ENCODE measurements at regions not wholly inside any gene's neighbourhood (a gene's known extent, or its start where the extent isn't known, plus 50 kb on each side); places are given as distances from the start of the nearest gene placed in this dataset.
A peak's percentile ranks its signal among the peaks of the same experiment; 100 is the strongest.

DNA sequence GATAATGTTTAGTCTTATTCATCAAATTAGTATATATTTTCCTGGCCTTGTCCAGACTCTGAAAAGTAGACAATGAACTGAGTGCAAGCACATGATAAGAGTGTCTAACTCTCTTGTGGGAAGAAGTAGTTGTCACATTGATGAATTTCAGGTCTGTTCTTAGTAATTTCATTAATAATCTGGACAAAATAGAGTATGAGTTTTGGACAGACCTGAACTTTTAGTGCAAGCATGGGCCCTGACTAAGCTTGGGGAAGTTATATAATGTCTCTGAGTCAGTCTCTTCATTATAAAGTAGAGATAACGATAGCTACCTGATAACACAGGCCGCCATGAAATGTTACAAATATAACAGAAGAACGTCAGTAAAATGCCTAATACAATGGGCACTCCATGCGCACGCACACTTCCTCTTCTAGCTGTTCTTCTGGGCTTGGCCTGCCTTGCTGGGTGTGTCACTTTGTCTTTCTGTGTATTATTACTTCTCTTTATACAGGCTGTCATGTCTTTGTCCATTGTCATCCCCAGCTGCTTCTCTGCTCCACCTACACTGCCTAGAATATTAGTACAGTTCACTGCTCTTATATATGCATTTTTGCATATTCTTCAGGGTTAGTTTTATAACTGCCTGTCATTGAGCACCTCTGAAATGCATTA, 129.1 kb upstream of the HTR2A start:
- Histone ChIP-seq H3K4me3 (ENCODE audit: low read depth, low read length) (no peak overlapping the region), H3K4me1 (ENCODE audit: control insufficient read depth, insufficient read depth, low read length) (peaks cover 4% of the 10 kb centered on the region), H3K36me3 (ENCODE audit: control insufficient read depth, insufficient read depth, low read length) (no peaks in the 10 kb centered on the region), H3K9me3 (ENCODE audit: control insufficient read depth, insufficient read depth, low read length) (no peaks in the 10 kb centered on the region), H3K27me3 (ENCODE audit: control insufficient read depth, insufficient read depth, low read length) (no peaks in the 10 kb centered on the region), H3K27ac (ENCODE audit: low read depth, low read length) (no peak overlapping the region)
- 100% methylated on average over 2 of the region's 5 CpGs for WGBS (ENCODE audit: insufficient coverage)
- DNase-seq (ENCODE audit: low read depth in 4 of 6, low spot score in 6 of 6) = no peak

- Histone ChIP-seq H3K36me3 (ENCODE audit: control insufficient read depth, insufficient read depth, low read length) (no peaks in the 10 kb centered on the region), H3K27ac (ENCODE audit: low read depth, low read length) (no peak overlapping the region), H3K9me3 (ENCODE audit: control insufficient read depth, insufficient read depth, low read length) (no peaks in the 10 kb centered on the region), H3K4me1 (ENCODE audit: control insufficient read depth, insufficient read depth, low read length) (no peaks in the 10 kb centered on the region), H3K4me3 (ENCODE audit: low read depth, low read length) (no peak overlapping the region), H3K27me3 (ENCODE audit: control insufficient read depth, insufficient read depth, low read length) (no peaks in the 10 kb centered on the region)
- DNase-seq (ENCODE audit: low read depth in 4 of 6, low spot score in 6 of 6) = no peak
Measured at GRCh38 chr13:47019977-47020376, 123.1 kb upstream of the HTR2A start.

DNA sequence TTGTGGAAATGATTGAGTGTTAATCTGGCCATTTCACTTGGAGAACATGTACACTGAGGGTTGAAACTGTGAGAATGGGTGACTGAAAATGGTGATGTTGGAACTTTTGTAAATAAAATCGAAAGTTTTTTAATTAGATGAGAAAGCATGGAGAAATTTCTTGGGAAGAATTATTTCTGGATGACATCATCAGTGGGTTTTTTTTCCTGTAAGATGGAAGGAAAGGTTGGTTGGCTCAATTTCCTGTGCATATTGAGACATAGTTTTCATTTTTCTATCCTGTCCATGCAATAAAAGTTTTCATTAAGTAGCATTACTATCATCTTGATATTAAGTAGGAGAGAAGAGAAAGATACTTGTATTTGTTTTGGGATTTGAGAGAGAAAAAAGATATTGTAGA, 120.6 kb upstream of the HTR2A start:
- 100% methylated on average over 1 of the region's 1 CpG for WGBS (ENCODE audit: insufficient coverage)
- no peak overlapping the region for H3K27ac ChIP-seq (ENCODE audit: low read depth, low read length)
- H3K4me1 ChIP-seq (ENCODE audit: control insufficient read depth, insufficient read depth, low read length) = no peaks in the 10 kb centered on the region
- no peaks in the 10 kb centered on the region for H3K9me3 ChIP-seq (ENCODE audit: control insufficient read depth, insufficient read depth, low read length)
- H3K4me3 ChIP-seq (ENCODE audit: low read depth, low read length) = no peak overlapping the region
- H3K27me3 ChIP-seq (ENCODE audit: control insufficient read depth, insufficient read depth, low read length) = no peaks in the 10 kb centered on the region
- DNase-seq (ENCODE audit: low read depth in 4 of 6, low spot score in 6 of 6) = no peak
- H3K36me3 ChIP-seq (ENCODE audit: control insufficient read depth, insufficient read depth, low read length) = no peaks in the 10 kb centered on the region

- no peaks in the 10 kb centered on the region for H3K27me3 ChIP-seq (ENCODE audit: control insufficient read depth, insufficient read depth, low read length)
- no peak for DNase-seq (ENCODE audit: low read depth in 4 of 6, low spot score in 6 of 6)
- no CpG with 5 or more reads among the region's 2 CpGs for WGBS (ENCODE audit: insufficient coverage)
- H3K36me3 ChIP-seq (ENCODE audit: control insufficient read depth, insufficient read depth, low read length) = no peaks in the 10 kb centered on the region
- no peaks in the 10 kb centered on the region for H3K4me1 ChIP-seq (ENCODE audit: control insufficient read depth, insufficient read depth, low read length)
- no peaks in the 10 kb centered on the region for H3K9me3 ChIP-seq (ENCODE audit: control insufficient read depth, insufficient read depth, low read length)
- no peak overlapping the region for H3K4me3 ChIP-seq (ENCODE audit: low read depth, low read length)
- no peak overlapping the region for H3K27ac ChIP-seq (ENCODE audit: low read depth, low read length)
Measured at GRCh38 chr13:47008318-47008717, 111.5 kb upstream of the HTR2A start.

DNA sequence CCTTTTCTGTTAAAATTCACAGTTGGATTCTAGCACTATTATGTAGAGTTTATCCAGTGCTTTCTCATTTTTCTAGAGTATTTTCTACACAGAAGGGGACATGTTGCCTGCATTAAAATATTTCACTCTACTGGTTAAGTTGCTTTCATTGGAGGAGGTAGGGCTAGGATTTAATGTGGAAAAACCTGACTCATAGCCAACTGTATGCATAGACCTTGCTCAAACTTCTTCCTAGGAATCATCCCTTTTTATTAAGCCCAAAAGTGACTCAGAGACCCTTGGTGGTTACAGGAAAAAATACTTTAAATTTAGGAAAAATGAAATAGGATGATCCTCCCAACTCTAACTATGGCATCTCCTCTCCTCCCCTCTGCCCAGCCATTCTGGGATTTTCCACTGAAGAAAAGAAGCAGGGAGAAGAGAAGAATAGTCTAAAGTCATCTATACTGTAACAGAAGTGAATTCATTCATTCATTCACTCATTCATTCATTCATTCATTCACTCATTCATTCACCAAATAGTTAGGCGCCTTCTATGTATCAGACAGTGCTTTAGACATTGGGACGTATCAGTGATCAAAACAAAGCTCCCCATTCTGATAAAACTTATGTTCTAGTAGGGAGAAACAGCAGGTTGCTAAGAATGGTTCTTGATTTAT, 109.0 kb upstream of the HTR2A start:
- H3K27me3 ChIP-seq (ENCODE audit: control insufficient read depth, insufficient read depth, low read length) = no peaks in the 10 kb centered on the region
- no peaks in the 10 kb centered on the region for H3K9me3 ChIP-seq (ENCODE audit: control insufficient read depth, insufficient read depth, low read length)
- WGBS (ENCODE audit: insufficient coverage) = no CpG with 5 or more reads among the region's 2 CpGs
- no peaks in the 10 kb centered on the region for H3K4me1 ChIP-seq (ENCODE audit: control insufficient read depth, insufficient read depth, low read length)
- H3K36me3 ChIP-seq (ENCODE audit: control insufficient read depth, insufficient read depth, low read length) = no peaks in the 10 kb centered on the region
- H3K4me3 ChIP-seq (ENCODE audit: low read depth, low read length) = no peak overlapping the region
- DNase-seq (ENCODE audit: low read depth in 4 of 6, low spot score in 6 of 6) = no peak
- H3K27ac ChIP-seq (ENCODE audit: low read depth, low read length) = no peak overlapping the region

DNA sequence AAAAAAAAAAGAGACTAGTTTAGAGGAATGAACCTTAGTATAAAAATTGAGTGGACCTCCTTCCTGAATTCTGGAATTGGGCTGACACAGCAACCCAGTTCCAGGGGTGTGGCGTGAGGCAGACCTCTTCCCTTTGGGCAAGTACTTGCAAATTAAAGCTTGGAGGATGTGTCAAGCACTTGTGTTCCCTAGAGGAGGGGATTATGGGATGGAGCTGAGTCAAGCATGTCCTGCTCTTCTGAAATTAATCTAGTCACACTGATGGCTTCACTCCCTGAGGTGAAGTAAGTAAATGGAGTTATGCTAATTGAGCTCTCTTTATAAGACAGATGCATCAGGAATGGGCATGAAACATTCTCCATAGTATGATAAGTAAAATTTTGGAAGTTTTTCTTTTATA, 107.7 kb upstream of the HTR2A start:
- Histone ChIP-seq H3K9me3 (ENCODE audit: control insufficient read depth, insufficient read depth, low read length) (no peaks in the 10 kb centered on the region), H3K27me3 (ENCODE audit: control insufficient read depth, insufficient read depth, low read length) (no peaks in the 10 kb centered on the region), H3K36me3 (ENCODE audit: control insufficient read depth, insufficient read depth, low read length) (no peaks in the 10 kb centered on the region), H3K4me3 (ENCODE audit: low read depth, low read length) (no peak overlapping the region), H3K4me1 (ENCODE audit: control insufficient read depth, insufficient read depth, low read length) (no peaks in the 10 kb centered on the region), H3K27ac (ENCODE audit: low read depth, low read length) (no peak overlapping the region)
- WGBS (ENCODE audit: insufficient coverage) = 83% methylated on average over 1 of the region's 1 CpG
- DNase-seq (ENCODE audit: low read depth in 4 of 6, low spot score in 6 of 6) = peak in 1 of 6 donors; percentile 51

DNA sequence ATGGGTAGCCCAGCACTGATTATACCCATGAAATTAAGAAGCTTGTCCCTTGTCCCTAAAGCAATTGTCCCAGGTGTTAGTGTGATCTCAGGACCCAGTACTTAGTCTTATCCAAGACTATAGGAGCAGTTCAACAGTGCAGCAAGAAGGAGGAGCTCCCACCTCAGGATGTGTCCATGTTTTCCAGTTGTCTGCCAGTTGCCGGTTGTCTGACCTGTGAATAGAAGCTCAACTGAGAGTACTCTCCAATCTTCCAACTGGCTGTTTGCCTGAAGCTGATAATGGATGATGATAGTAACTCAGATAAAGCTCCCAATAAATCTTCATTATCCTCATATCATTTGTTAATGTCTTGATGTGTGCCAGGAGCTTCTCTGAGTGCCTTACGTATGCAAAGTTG, 107.2 kb upstream of the HTR2A start:
- peak in 1 of 6 donors; percentile 20 for DNase-seq (ENCODE audit: low read depth in 4 of 6, low spot score in 6 of 6)
- no peaks in the 10 kb centered on the region for H3K27me3 ChIP-seq (ENCODE audit: control insufficient read depth, insufficient read depth, low read length)
- WGBS (ENCODE audit: insufficient coverage) = no CpG with 5 or more reads among the region's 2 CpGs
- H3K4me3 ChIP-seq (ENCODE audit: low read depth, low read length) = no peak overlapping the region
- H3K9me3 ChIP-seq (ENCODE audit: control insufficient read depth, insufficient read depth, low read length) = no peaks in the 10 kb centered on the region
- no peaks in the 10 kb centered on the region for H3K36me3 ChIP-seq (ENCODE audit: control insufficient read depth, insufficient read depth, low read length)
- no peaks in the 10 kb centered on the region for H3K4me1 ChIP-seq (ENCODE audit: control insufficient read depth, insufficient read depth, low read length)
- no peak overlapping the region for H3K27ac ChIP-seq (ENCODE audit: low read depth, low read length)

- no peak for DNase-seq (ENCODE audit: low read depth in 4 of 6, low spot score in 6 of 6)
- no CpG with 5 or more reads among the region's 3 CpGs for WGBS (ENCODE audit: insufficient coverage)
- no peaks in the 10 kb centered on the region for H3K9me3 ChIP-seq (ENCODE audit: control insufficient read depth, insufficient read depth, low read length)
- no peaks in the 10 kb centered on the region for H3K27me3 ChIP-seq (ENCODE audit: control insufficient read depth, insufficient read depth, low read length)
- H3K36me3 ChIP-seq (ENCODE audit: control insufficient read depth, insufficient read depth, low read length) = no peaks in the 10 kb centered on the region
- H3K4me1 ChIP-seq (ENCODE audit: control insufficient read depth, insufficient read depth, low read length) = no peaks in the 10 kb centered on the region
- H3K27ac ChIP-seq (ENCODE audit: low read depth, low read length) = no peak overlapping the region
- H3K4me3 ChIP-seq (ENCODE audit: low read depth, low read length) = no peak overlapping the region
Measured at GRCh38 chr13:47000165-47000564, 103.3 kb upstream of the HTR2A start.

DNA sequence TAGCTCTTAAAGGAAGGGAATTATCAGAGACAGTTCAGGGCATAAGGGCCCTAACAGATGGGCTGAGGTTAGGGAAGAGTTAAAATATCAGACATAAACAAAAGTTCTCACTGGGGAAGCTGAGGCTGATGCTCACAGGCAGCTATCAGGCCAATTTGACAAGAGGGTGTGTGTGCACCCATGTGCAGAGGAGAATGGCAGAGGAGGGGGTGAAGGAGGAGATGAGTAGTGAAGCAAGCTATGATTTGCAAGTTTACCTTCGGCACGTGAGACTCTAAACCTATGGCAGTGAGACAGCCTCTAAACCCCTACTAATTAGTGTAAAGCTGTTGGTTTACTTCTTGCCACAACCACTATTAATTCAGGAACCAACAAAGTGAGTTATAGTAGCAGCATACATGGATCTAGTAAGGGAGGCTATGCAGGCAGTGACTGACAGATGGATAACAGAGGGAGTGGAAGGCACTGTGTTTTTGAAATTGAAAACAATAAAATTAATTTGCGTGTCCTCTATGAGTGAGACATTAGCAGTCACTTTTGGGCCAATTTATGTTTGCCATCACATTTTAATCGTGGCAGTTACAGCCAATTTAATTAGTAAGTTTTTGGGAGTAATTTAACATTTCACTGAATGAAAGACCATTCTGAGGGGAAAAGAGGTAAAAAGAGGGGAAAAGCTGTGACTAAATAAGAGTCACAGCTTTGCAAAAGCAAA, 99.6 kb upstream of the HTR2A start:
- H3K4me3 ChIP-seq (ENCODE audit: low read depth, low read length) = no peak overlapping the region
- 100% methylated on average over 1 of the region's 4 CpGs for WGBS (ENCODE audit: insufficient coverage)
- no peaks in the 10 kb centered on the region for H3K4me1 ChIP-seq (ENCODE audit: control insufficient read depth, insufficient read depth, low read length)
- no peaks in the 10 kb centered on the region for H3K9me3 ChIP-seq (ENCODE audit: control insufficient read depth, insufficient read depth, low read length)
- H3K36me3 ChIP-seq (ENCODE audit: control insufficient read depth, insufficient read depth, low read length) = no peaks in the 10 kb centered on the region
- no peaks in the 10 kb centered on the region for H3K27me3 ChIP-seq (ENCODE audit: control insufficient read depth, insufficient read depth, low read length)
- no peak overlapping the region for H3K27ac ChIP-seq (ENCODE audit: low read depth, low read length)
- peak in 3 of 6 donors; percentile 6 to 77 (median 10) for DNase-seq (ENCODE audit: low read depth in 4 of 6, low spot score in 6 of 6)

DNA sequence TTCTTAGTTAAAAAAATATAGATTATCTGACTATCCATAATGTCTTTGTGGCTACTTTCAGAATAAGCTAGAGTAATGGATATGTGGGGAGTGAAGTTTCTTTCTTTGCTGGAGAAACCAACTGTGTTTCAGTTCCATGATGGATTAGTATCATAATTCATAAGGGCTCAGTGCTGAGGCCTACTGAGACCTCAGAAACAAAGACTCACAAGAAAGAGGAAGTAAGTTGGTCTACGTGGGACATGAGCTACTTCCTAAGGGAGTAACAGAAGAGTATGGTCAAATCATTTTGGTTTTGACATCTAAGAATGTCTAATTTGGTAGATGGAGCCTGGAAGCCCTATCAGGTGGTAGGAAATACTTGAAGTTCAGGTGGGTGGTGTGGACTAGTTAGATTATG, 99.0 kb upstream of the HTR2A start:
- no peak overlapping the region for H3K27ac ChIP-seq (ENCODE audit: low read depth, low read length)
- no peaks in the 10 kb centered on the region for H3K4me1 ChIP-seq (ENCODE audit: control insufficient read depth, insufficient read depth, low read length)
- H3K36me3 ChIP-seq (ENCODE audit: control insufficient read depth, insufficient read depth, low read length) = no peaks in the 10 kb centered on the region
- no peak overlapping the region for H3K4me3 ChIP-seq (ENCODE audit: low read depth, low read length)
- no peaks in the 10 kb centered on the region for H3K9me3 ChIP-seq (ENCODE audit: control insufficient read depth, insufficient read depth, low read length)
- DNase-seq (ENCODE audit: low read depth in 4 of 6, low spot score in 6 of 6) = no peak
- 56% methylated on average over 1 of the region's 1 CpG for WGBS (ENCODE audit: insufficient coverage)
- no peaks in the 10 kb centered on the region for H3K27me3 ChIP-seq (ENCODE audit: control insufficient read depth, insufficient read depth, low read length)
